Transverse colon (tissue), 4 donors: ENCODE measurements at regions not wholly inside any gene's neighbourhood (a gene's known extent, or its start where the extent isn't known, plus 50 kb on each side); places are given as distances from the start of the nearest gene placed in this dataset.
"Not testable (repeated sequence)": the region's sequence is repeated elsewhere in the genome, so short reads cannot be mapped to it uniquely, and the experiment has no call there.

Experiments used
- DNase-seq: peaks from one replicate; pipeline ENCODE4 v3.0.0-alpha.2; 2019
- H3K27ac ChIP-seq, 4 donors: fragments of 200-600 bp; sonication (generic); 2 replicates each; pipeline ENCODE4 v1.5.1; 2016 to 2018; ENCODE audit warnings: inconsistent platforms in 4 of 4
- H3K27me3 ChIP-seq: fragments of 200-600 bp; sonication (generic); 2 replicates; pipeline ENCODE4 v1.5.1; 2017; ENCODE audit warnings: inconsistent platforms
- H3K36me3 ChIP-seq, 4 donors: fragments of 200-600 bp; sonication (generic); 2 replicates each; pipeline ENCODE4 v1.5.1; 2017 to 2019; ENCODE audit warnings: inconsistent platforms in 4 of 4
- H3K4me1 ChIP-seq, 4 donors: fragments of 200-600 bp; sonication (generic); 2 replicates each; pipeline ENCODE4 v1.5.1; 2017 to 2020; ENCODE audit warnings: inconsistent platforms in 4 of 4
- H3K4me3 ChIP-seq, 4 donors: fragments of 200-600 bp; sonication (generic); 1 replicate in 1 of 4; 2 replicates in 3 of 4; pipeline versions ENCODE4 v1.5.1 to v1.6.1; 2017 to 2019; ENCODE audit warnings: inconsistent platforms in 4 of 4
- H3K9me3 ChIP-seq, 2 donors: fragments of 200-600 bp; sonication (generic); 2 replicates each; pipeline ENCODE4 v1.5.1; 2017 to 2019; ENCODE audit warnings: inconsistent platforms in 2 of 2
- CTCF ChIP-seq, 5 experiments: fragments of 200-600 bp in 3 of 5; fragments of 450-650 bp in 2 of 5; sonication (generic) in 3 of 5; IDR thresholded peaks; 1 replicate in 2 of 5; 2 replicates in 3 of 5; pipeline ENCODE4 v1.5.1; 2016 to 2017; ENCODE audit warnings: antibody characterized with exemption in 5 of 5, inconsistent platforms in 3 of 5, mild to moderate bottlenecking in 2 of 5, moderate library complexity in 1 of 5
- EP300 ChIP-seq: sonication (generic); formaldehyde crosslinking; IDR thresholded peaks from one replicate; pipeline ENCODE4 v1.6.1; 2017; ENCODE audit warnings: antibody characterized with exemption, low read depth
- POLR2A ChIP-seq: fragments of 450-650 bp; IDR thresholded peaks from one replicate; pipeline ENCODE4 v1.6.1; 2016; ENCODE audit warnings: antibody characterized with exemption, mild to moderate bottlenecking, moderate library complexity
- POLR2AphosphoS5 ChIP-seq, 3 donors: sonication (generic); formaldehyde crosslinking; IDR thresholded peaks; one replicate each; pipeline ENCODE4 v1.6.1; 2016; ENCODE audit warnings: antibody characterized with exemption in 3 of 3
- WGBS, 2 donors: methylation state at CpG; one replicate each; pipeline ENCODE4 v1.1.5; 2018; ENCODE audit warnings: low coverage in 1 of 2; 5-methylcytosine and 5-hydroxymethylcytosine counted together
- in situ Hi-C, 4 donors: fragments of 200-750 bp; cut with MboI; loops; one replicate each; pipeline versions ENCODE4 v1.15.0 to v1.15.1; 2017; ENCODE audit warnings: low sequenced_read_pairs in 3 of 4, low pct_ligation_motif_present in 1 of 4, low pct_unique_long_range_greater_than_20kb in 1 of 4
- intact Hi-C: fragments of 100-400 bp; cut with DNase I; formaldehyde crosslinking; loops from one replicate; pipeline ENCODE4 v1.15.1; 2023; ENCODE audit warnings: low total_unique reads

- Histone ChIP-seq H3K4me3 (no peak overlapping the region), H3K9me3 (no peaks in the 10 kb centered on the region), H3K4me1 (no peaks in the 10 kb centered on the region), H3K27me3 (no peaks in the 10 kb centered on the region), H3K36me3 (no peaks in the 10 kb centered on the region), H3K27ac (no peak overlapping the region)
- WGBS, 2 donors = 63% methylated on average over 1 of the region's 1 CpG
- in situ Hi-C loops (no loop called here), intact Hi-C loops (no loop called here)
- TF ChIP-seq EP300 = no peak
- no peak for TF ChIP-seq POLR2AphosphoS5 (IDR thresholded peaks at IDR 0.05)
- no peak for TF ChIP-seq POLR2A
- no peak for TF ChIP-seq CTCF (IDR thresholded peaks at IDR 0.05)
- DNase-seq = no peak
Observed at GRCh38 chr2:6196449-6196848, 504.3 kb downstream of the SOX11 start.

GRCh38 chr2:6198370-6198919 is 506.3 kb downstream of the SOX11 start:
- intact Hi-C loops, in situ Hi-C loops: not testable (repeated sequence)

GRCh38 chr2:6202756-6203155 is 510.6 kb downstream of the SOX11 start:
- in situ Hi-C loops (no loop called here), intact Hi-C loops (no loop called here)
- Histone ChIP-seq H3K27me3 (no peaks in the 10 kb centered on the region), H3K4me3 (no peak overlapping the region), H3K9me3 (no peaks in the 10 kb centered on the region), H3K4me1 (peaks cover 0 to 6% (median 2%) of the 10 kb centered on the region in 4 donors), H3K36me3 (no peaks in the 10 kb centered on the region), H3K27ac (no peak overlapping the region)
- WGBS, 2 donors = 49 to 50% methylated on average over 3 to 5 of the region's 5 CpGs
- no peak for TF ChIP-seq POLR2AphosphoS5 (IDR thresholded peaks at IDR 0.05)
- no peak for DNase-seq

More at GRCh38 chr2:6198370-6198919, 506.3 kb downstream of the SOX11 start:
- not testable (repeated sequence) for H3K27me3 ChIP-seq, H3K27ac ChIP-seq, H3K36me3 ChIP-seq, H3K4me3 ChIP-seq, H3K4me1 ChIP-seq, DNase-seq, H3K9me3 ChIP-seq
- WGBS, 2 donors = 77 to 87% methylated on average over 4 to 6 of the region's 6 CpGs

GRCh38 chr2:6203291-6203959 is 511.2 kb downstream of the SOX11 start:
- Histone ChIP-seq H3K36me3 (no peaks in the 10 kb centered on the region), H3K4me3 (no peak overlapping the region), H3K27ac (no peak overlapping the region), H3K9me3 (no peaks in the 10 kb centered on the region), H3K27me3 (no peaks in the 10 kb centered on the region), H3K4me1 (peaks cover 0 to 6% (median 2%) of the 10 kb centered on the region in 4 donors)
- 47 to 48% methylated on average over 4 to 5 of the region's 5 CpGs for WGBS, 2 donors
- DNase-seq = no peak
- in situ Hi-C loops (no loop called here), intact Hi-C loops (no loop called here)
- TF ChIP-seq POLR2AphosphoS5 (IDR thresholded peaks at IDR 0.05) (no peak), POLR2A (no peak), EP300 (no peak), CTCF (IDR thresholded peaks at IDR 0.05) (no peak)

- peaks cover 0 to 15% (median 3%) of the 10 kb centered on the region in 4 donors for H3K4me1 ChIP-seq
- intact Hi-C loops = no loop called here
- H3K27me3 ChIP-seq = no peaks in the 10 kb centered on the region
- in situ Hi-C loops = no loop called here
- H3K9me3 ChIP-seq = no peaks in the 10 kb centered on the region
- H3K4me3 ChIP-seq = no peak overlapping the region
- no peak overlapping the region for H3K27ac ChIP-seq
- H3K36me3 ChIP-seq = no peaks in the 10 kb centered on the region
- no peak for DNase-seq
- WGBS, 2 donors = 76 to 79% methylated on average over 8 of the region's 8 CpGs
- no peak for TF ChIP-seq EP300
- no peak for TF ChIP-seq POLR2AphosphoS5 (IDR thresholded peaks at IDR 0.05)
- no peak for TF ChIP-seq POLR2A
- TF ChIP-seq CTCF (IDR thresholded peaks at IDR 0.05) = no peak
Observed at GRCh38 chr2:6206882-6207281, 514.7 kb downstream of the SOX11 start.
